ENCODE measurements at regions not wholly inside any gene's neighbourhood (a gene's known extent, or its start where the extent isn't known, plus 50 kb on each side); places are given as distances from the start of the nearest gene placed in this dataset.

GRCh38 chr19:28843761-28844492, 369.0 kb downstream of the UQCRFS1 start:
- no peaks in the 10 kb centered on the region for H3K36me3 ChIP-seq
- no peak overlapping the region for H3K4me3 ChIP-seq
- H3K4me1 ChIP-seq, result no peaks in the 10 kb centered on the region
- no peaks in the 10 kb centered on the region for H3K9me3 ChIP-seq (replicated peaks)
- TF ChIP-seq CTCF (IDR thresholded peaks at IDR 0.05; ENCODE audit: borderline replicate concordance), result no peak
- intact Hi-C loops (cut with micrococcal nuclease), result no loop called here
- peaks cover 4% of the 10 kb centered on the region for H3K27me3 ChIP-seq (ENCODE audit: low read depth)
- H3K27ac ChIP-seq (replicated peaks), result no peak overlapping the region
- DNase-seq, result no peak

- Histone ChIP-seq H3K36me3 (no peaks in the 10 kb centered on the region), H3K9me3 (replicated peaks) (no peaks in the 10 kb centered on the region), H3K27ac (replicated peaks) (no peak overlapping the region), H3K27me3 (ENCODE audit: low read depth) (peaks cover 4% of the 10 kb centered on the region), H3K4me1 (no peaks in the 10 kb centered on the region), H3K4me3 (no peak overlapping the region)
- TF ChIP-seq CTCF (IDR thresholded peaks at IDR 0.05; ENCODE audit: borderline replicate concordance), result no peak
- intact Hi-C loops (cut with micrococcal nuclease), result no loop called here
- DNase-seq, result no peak
Measured at GRCh38 chr19:28841531-28841930, 371.4 kb downstream of the UQCRFS1 start.

- H3K9me3 ChIP-seq (replicated peaks), result no peaks in the 10 kb centered on the region
- H3K36me3 ChIP-seq, result no peaks in the 10 kb centered on the region
- peaks cover 4% of the 10 kb centered on the region for H3K27me3 ChIP-seq (ENCODE audit: low read depth)
- DNase-seq, result no peak
- no peak overlapping the region for H3K27ac ChIP-seq (replicated peaks)
- H3K4me1 ChIP-seq, result no peaks in the 10 kb centered on the region
- intact Hi-C loops (cut with micrococcal nuclease), result no loop called here
- no peak for TF ChIP-seq CTCF (IDR thresholded peaks at IDR 0.05; ENCODE audit: borderline replicate concordance)
- H3K4me3 ChIP-seq, result no peak overlapping the region
Measured at GRCh38 chr19:28840891-28841290, 372.1 kb downstream of the UQCRFS1 start.

GRCh38 chr19:28839455-28839854, 373.5 kb downstream of the UQCRFS1 start:
- no peak for TF ChIP-seq CTCF (IDR thresholded peaks at IDR 0.05; ENCODE audit: borderline replicate concordance)
- intact Hi-C loops (cut with micrococcal nuclease), result no loop called here
- H3K27ac ChIP-seq (replicated peaks), result no peak overlapping the region
- no peaks in the 10 kb centered on the region for H3K4me1 ChIP-seq
- peaks cover 7% of the 10 kb centered on the region for H3K27me3 ChIP-seq (ENCODE audit: low read depth)
- DNase-seq, result no peak
- H3K9me3 ChIP-seq (replicated peaks), result no peaks in the 10 kb centered on the region
- H3K36me3 ChIP-seq, result no peaks in the 10 kb centered on the region
- no peak overlapping the region for H3K4me3 ChIP-seq

GRCh38 chr19:28838909-28839308, 374.0 kb downstream of the UQCRFS1 start:
- Histone ChIP-seq H3K4me3 (no peak overlapping the region), H3K9me3 (replicated peaks) (no peaks in the 10 kb centered on the region), H3K36me3 (no peaks in the 10 kb centered on the region), H3K27me3 (ENCODE audit: low read depth) (peaks cover 10% of the 10 kb centered on the region), H3K4me1 (no peaks in the 10 kb centered on the region), H3K27ac (replicated peaks) (no peak overlapping the region)
- intact Hi-C loops (cut with micrococcal nuclease), result no loop called here
- TF ChIP-seq CTCF (IDR thresholded peaks at IDR 0.05; ENCODE audit: borderline replicate concordance), result no peak
- DNase-seq, result no peak

Measured in left ventricle myocardium inferior (tissue), 1 donor.